Limb (tissue), 2 donors: ENCODE measurements at regions not wholly inside any gene's neighbourhood (a gene's known extent, or its start where the extent isn't known, plus 50 kb on each side); places are given as distances from the start of the nearest gene placed in this dataset.

ENCODE experiments used
- DNase-seq, 2 donors: peaks; one replicate each; pipeline ENCODE4 v3.0.0-alpha.2; 2016; ENCODE audit errors: extremely low spot score in 2 of 2

DNA sequence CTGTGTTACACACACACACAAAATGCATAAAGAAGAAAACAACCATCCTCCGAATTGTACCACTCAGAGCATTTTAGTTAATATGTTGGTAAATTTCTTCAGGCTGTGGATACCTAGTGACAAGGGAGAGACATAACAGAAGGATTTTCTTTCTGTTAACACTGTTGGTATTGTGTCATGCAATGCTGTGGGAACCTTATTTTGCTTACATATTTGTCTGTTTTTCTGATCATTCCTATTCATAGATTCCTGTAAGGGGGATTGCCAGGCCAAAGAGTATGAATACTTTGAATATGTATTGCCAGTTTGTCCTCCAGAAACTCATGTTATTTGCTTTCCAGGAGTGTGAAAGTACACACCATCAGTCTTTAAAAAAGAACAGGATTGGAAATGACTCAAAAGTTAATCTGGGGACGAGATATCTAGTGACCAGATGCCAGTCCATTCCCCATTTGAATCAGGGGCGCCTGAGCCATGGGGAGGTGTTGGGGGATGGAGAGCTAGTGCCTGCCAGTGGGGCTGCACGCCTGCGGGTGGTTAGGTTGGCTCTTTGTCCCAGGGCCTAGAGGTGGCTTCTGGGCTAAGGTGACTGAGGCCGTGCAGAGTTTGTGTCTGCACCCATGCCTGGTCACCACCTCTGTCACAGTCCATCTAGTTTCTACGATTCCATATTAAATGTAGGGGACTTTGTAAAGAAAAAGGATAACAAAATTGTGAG, 142.0 kb downstream of the PTPN20 start:
- no peak for DNase-seq

DNA sequence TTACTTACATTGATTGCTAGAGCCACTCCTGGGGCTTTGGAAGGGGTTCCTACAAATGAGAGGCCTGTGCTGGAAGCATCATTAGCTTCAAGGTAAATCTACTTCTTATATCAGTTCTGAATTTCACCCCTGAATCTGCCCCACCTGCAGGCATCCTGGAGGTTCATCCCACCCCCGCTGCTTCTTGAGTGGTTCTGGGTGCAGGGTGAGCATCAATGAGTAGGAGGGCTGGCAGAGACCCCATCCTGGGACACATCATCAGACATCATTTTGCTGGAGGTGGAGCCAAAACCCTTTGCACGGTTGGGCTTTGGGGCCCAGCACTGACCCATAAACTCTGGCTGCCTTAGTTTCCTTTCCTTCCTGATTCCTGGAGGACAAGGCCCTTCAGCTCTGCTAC, 143.7 kb downstream of the PTPN20 start:
- no peak for DNase-seq

DNA sequence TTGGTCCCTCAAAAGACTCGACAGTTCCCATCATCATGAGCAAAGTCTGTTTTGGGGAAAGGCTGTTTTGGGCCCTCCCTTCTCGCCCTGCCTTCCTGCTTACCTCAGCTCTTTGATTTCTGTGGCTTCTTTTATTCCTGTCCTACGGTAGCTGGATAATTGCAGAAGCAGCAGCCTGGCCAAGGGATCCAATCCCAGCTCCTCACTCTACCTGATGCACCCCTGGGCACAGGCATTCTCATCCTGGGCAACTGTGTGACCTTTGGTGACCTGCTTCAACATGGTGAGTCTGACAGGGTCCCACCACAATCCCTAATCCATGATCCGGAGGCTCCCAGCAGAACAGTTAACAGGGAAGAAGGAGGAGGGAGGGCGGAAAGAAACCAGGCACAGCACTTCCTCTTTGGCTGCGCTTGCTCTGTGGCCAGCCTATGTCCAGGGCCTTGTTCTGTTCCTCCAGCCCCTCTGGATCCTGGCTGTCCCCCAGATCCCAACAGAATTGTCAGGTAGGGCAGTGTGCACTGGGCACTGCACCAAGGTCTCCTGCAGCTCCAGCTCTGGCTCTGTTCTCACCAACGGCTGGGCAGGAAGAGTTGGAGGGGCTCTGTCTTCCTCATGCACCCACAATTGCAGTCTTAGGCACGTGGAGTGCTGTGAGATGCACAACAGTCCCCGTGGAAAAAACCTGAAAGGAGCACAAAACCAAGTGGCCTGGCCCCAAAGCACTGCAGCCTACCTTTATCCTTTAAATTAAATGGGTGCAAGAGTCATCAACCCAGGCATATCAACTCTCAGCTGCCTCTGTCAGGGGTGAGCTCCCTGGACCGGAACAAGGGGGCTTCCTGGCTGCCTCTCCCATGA, 144.4 kb downstream of the PTPN20 start:
- no peak for DNase-seq

DNA sequence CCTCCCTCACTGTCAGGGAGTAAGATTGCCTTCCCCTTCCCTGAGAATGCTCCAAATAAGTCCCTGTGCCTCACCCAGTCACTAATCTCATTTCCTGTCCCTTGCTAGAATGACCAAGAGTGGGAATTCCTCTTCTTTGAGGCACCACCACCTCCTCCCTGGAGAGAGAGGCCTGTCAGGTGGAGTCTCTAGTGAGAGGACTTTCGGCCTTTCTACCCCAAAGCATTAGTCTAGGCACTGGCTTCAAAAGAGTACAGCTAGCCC, 145.0 kb downstream of the PTPN20 start:
- no peak for DNase-seq

DNA sequence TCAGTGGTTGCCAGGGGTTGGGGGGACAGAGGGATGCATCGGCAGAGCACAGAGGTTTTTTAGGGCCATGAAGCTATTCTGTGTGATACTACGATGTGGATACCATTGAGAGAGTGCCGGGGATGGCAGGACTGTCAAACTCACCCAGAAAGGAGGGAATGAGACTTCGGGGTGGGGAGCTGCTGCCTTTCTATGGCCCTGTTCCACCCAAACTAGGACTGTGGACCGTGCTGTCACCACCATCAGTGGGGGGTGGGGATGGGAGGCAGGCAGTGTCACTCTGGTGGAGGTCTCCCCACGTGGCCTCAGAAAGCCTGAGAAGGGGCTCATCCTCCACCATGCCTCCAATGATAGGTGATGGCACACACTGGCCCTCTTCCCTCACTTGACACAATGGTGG, 146.2 kb downstream of the PTPN20 start:
- no peak for DNase-seq

DNA sequence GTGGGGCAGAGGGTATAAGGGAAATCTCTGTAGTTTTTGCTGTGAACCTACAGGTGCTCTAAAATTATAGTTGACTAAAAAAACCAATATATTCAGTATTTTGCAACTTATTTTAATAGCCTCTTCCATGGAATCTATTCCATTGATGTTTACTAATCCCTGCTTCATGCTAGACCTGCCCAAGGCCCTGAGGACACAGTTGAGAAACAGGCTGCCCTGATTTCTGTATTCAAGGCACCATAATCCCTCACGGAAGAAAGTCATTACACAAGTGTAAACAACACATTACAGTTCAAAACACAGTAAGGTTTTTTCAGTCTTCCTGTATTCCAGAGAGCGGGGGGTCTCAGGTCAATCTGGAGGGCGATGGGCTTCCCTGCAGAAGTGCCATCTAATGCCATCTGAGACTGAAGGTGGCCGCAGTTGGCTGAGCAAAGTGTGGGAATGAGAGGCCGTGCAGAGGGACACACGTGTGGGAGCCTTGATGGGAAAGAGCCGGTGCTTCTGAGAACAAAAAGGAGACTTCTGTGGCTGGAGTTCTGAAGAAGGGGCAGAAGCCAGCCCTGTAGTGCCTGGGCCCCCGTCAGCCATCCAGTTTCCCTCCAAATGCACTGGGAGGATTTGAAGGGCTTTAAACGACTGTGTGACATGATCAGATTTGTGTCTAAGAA, 146.9 kb downstream of the PTPN20 start:
- no peak for DNase-seq

DNA sequence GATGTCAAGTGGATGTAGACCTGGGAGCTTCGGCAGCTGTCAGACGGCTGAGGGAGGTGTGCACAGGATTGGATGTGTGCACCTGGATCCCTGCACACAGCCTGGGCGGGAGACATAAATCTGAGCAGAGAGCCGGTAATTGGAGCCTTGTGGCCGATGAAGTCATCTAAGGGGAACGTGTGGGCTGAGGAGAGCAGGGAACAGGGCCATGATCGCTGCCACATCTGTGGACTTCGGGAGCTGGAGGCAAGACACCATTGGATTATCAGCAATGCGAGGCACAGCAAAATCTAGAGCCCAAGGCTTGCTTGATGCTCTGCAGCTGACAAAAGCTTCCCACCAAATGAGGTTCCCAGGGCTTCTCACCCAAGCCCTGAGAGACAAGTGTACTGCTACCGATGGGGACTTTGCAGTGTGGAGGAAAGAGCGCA, 147.7 kb downstream of the PTPN20 start:
- peak in 1 of 2 donors; percentile 49 for DNase-seq

DNA sequence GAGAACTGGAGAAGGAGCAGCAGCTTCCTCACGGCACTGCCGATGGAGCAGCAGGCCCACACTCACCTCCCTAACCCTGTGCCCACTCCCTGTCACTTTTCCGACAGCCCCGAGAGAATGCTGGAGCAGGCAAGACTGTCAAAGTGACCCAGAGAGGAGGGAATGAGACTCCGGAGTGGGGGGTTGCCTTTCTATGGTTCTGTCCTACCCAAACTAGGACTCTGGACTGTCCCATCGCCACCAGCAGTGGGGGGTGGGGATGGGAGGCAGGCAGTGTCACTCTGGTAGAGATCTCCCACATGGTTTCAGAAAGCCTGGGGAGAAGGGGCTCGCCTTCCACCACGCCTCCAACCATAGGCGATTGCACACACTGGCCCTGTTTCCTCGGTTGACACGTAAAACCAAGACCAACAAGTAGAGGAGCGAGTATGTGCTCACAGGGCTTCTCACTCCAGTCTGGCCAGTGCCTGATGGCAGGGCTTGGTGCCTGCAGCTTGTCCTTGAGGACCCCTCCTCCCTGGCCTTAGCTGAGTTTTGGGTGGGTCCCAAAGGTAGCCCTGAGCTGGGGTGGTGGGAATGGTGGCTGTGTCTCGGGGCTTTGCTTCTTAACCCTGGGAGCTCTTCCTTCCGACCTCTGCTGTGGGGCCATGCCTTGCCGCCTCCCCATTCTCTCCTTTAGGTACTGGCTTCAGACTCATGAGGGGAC, 148.5 kb downstream of the PTPN20 start:
- no peak for DNase-seq

DNA sequence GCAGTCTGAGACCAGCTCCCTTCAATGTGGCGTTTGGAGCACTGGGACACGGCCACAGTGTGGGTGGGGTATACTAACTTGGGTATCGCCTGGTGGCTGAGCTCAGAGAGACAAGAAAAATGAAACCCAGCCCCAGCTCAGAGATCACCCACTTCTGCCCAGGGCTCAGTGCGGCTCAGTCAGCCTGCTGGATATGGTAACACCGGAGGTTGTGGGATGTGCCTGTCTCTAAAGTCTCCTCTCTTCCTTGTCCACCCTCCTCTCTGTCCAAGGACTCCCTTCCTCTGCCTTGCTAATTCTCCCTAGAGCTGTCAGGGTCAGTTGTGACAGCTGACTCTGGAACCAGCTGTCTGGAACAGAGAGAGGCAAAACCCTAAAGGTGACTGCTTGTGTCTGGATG, 149.1 kb downstream of the PTPN20 start:
- no peak for DNase-seq

DNA sequence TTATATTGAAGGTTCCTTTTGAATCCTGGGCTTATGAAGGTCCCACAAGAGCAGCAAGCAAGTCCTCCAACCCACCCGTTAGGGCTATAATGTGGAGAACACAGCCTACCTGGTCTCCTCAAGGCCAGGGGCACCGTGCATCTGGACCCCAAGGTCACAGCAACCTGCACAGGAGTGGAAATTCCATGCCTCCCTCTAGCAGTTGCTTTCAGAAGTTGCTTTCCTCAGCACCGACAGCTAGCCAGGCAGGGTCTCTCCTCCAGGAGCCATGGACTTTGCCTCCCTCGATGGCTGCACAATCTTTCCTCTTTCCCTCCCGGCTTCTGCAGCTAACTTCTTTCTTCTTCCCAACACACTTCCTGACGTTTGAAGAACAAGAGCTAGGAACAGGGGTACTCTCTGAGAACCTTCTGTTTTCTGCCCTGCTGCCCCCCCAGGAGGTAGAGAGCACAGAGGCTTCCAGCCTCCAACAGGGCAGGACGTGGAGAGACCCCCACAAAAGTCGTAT, 149.8 kb downstream of the PTPN20 start:
- no peak for DNase-seq

DNA sequence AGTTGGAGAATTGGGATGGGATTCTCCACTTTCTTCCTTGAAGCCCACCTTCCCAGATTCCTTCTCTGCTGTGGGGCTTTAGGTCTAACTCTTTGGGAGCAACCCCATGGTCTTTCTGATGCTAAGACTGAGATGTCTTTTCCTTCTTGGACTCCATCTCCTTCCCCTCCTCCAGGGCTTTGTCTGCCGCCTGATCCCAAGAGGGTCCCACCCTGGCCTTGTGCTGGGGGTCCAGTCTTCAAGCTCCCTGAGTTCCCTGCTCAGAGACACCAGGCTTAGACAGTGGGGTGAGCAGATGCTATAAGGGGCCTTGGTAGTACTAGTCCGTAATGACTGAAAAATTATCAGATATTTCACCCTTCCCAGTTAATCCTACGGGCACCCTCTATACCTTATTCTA, 150.5 kb downstream of the PTPN20 start:
- DNase-seq = no peak

DNA sequence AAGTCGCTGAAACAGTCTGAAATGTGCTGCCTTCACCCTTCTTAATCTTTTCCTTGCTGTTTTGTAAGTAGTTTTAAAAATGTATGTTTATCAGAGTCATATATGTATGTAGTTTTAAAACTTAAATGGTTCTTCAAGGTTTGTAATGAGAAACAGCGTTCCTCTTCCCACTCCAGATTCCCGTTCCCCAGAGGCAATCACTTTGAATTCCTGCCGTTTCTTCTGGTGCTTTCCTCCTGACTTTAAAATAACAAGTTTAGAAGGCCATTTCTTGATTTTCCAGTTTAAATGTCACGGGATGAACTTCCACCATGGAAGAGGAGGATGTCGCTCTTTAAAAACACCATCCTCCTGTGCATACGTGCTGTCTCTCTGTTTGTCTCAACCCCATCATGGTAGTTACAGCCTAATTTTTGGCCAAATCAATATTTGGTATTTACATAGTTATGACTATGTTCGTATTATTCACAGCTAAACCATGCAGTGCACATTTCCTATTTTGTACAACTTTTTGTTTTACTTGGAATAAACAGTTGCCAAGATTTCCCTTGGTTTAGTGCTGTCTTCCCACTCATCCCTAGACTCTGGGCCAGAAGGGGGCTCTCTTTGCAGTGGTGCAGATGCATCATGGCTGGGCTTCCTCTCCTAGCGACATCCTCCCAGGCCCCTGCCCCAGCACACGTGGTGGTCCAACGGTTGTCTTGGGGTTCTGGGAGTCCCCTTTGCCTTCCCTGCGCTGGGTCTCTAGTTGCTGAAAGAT, 151.4 kb downstream of the PTPN20 start:
- DNase-seq = no peak

DNA sequence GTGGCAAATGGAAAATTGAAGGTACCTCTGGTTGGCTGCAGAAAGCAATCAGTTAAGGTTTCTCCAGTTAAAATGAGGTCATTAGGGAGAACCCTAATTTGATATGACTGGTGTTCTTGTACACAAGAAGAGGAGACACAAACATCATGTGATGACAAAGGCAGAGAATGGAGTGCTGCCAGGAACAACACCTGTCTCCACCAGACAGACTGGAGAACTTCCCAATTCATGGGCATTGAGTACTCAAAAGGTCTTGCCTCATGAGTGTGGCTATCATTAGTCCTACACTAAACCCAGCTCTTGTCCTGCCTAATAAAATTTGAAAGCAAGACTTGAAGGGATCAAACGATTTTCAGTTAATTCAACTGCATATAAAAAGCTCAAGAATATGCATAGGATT, 152.6 kb downstream of the PTPN20 start:
- DNase-seq = no peak

DNA sequence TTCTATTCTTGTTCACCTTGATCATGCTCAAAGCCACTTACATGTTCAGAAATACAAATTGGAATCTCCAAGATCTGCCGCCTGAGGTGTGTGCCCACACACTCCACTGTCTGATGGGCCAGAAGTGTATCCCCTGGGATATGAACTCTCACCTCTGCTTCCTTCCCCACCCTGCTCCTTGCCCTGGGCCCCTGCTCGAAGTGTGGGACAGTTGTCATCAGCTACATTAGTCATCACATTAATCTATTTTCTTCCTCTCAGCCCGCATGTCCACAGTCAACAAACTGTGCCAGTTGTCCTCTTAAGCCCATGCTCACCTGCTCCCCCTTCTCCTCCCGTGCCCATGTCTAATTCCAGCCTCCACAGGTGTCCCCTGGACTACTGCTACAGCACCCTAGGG, 154.7 kb downstream of the PTPN20 start:
- no peak for DNase-seq

DNA sequence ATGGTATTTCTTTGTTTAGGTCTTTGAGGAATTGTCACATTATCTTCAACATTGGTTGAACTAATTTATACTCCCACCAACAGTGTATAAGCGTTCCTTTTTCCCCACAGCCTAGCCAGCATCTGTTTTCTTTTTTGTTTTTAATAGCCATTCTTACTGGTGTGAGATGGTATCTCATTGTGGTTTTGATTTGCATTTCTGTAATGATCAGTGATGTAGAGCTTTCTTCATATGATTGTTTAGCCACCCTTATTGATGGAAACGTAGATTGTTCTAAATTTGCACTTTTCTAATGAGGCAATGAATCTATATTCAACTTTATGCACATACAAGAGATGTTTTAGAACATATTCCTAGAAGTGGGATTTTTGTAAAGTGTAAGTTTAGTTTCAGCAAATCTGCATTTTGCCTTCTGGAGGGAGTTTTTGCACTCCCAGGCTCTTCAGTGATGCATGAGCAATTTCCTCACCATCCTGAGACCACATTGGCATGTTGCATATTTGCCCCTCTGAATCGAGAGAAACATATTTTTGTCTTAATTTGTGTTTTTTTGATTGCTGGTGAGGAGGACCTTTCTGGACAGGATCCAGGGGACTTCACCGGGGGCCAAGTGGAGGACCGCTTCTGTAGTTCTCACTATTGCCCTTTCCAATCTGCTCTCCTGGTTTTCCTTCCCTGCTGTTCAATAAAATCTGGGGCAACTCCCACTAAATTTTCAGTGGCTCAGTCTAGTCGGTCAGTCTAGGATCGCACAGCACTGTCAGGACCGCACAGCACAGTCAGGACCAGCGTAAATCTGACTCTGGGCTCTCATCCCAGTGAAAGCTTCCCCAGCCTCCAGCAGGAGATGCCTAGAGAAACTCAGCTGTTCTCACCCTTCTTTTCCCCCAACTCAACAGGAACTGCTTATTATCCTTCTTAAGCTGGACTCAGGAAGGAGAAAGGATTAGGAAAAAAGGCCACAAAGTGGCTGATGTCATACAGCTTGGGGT, 157.0 kb downstream of the PTPN20 start:
- no peak for DNase-seq

DNA sequence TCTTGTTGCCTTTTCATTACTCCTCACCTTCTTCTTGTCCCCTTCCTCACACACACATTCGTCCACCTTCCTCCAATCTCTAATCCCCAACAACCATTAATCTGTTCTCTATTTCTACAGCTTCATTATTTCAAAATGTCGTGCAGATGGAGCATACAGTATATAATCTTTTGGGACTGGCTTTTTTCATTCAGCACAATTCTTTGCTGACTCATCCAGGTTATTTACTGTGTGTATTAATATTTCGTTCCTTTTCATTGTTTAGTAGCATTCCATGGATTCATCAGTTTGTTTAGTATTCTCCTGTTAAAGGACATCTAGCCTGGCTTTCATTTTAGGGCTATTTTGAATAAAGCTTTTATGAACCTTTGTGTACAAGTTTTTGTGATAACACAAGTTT, 159.3 kb downstream of the PTPN20 start:
- no peak for DNase-seq

DNA sequence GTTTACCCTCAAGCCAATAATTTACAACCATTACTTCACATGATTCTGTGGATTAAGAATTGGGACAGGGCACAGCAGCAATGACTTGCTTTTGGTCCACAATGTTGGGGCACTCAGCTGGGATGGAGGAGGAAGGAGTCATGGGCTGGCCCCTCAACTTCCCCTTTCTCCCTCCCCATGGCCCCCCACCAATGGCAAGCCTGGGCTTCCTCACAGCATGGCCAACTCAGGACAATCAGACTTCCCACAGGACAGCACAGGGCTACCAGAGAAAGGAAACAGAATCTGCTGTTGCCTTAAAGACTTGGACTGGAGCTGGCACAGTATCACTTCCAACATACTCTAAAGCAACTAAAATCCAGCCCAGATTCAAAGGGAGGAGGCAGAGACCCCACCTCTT, 160.7 kb downstream of the PTPN20 start:
- DNase-seq = no peak

DNA sequence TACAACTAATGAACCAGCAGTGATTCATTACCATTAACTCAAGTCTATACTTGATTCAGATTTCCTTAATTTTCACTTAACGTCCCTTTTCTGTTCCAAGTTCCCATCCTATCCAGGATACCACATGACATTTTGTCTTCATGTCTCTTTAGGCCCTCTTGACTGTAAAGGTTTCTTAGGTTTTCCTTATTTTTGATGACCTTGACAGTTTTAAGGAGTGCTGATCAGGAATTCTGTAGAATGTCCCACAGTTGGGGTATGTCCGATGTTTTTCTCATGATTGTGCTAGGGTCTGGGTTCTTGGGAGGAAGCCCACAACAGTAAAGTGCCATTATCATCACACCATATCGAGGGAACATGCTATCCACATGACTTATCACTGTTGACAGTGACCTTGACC, 162.7 kb downstream of the PTPN20 start:
- DNase-seq = no peak

DNA sequence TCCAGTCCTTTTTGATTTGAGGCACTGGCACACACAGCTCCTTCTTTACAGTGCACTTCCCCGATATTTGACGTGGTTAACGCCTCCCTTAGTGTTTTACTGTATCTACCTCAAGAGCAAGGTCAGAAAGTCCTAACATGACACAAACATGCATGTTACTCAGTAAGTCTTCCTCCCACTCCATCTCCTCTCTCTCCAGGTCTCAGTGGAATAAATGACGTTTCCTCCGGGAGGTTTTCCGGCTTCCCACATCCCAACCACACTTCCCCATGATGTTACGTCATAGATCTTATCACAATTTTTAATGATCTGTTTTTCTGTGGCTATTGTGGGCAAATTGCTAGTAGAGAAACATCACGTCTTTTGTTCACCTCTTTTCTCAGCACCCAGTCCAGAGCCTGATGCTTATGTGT, 165.7 kb downstream of the PTPN20 start:
- DNase-seq = no peak

DNA sequence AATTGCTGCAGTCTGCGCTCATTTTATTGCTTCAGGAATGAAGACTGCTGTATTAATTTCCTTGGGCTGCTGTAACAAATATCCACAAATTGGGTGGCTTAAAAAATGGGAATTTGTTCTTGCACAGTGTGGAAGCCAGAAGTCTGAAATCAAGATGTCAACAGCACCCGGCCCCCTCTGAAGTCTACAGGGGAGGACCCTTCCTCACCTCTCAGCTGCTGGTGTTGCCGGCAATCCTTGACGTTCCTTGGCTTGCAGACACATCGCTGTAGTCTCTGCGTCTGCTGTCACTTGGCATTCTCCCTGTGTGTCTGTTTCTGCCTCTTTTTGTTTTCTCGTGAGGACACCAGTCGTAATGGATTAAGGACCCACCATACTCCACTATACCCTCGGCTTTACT, 166.2 kb downstream of the PTPN20 start:
- no peak for DNase-seq
